A673 (cell line): ENCODE measurements at regions not wholly inside any gene's neighbourhood (a gene's known extent, or its start where the extent isn't known, plus 50 kb on each side); places are given as distances from the start of the nearest gene placed in this dataset.

ENCODE experiments used
- BruUV-seq: library from RNA; stranded (reverse); fragments of 400-500 nt; replicated peaks from 2 replicates; lab custom pipeline; 2021; lab: Mats Ljungman, UMichigan
- CTCF ChIA-PET: fragments of 300-600 bp; sonication (Branson Sonifier 250); formaldehyde crosslinking; loops from one replicate; lab custom pipeline; 2022; ENCODE audit warnings: antibody characterized with exemption; lab: Charles Lee
- POLR2A ChIA-PET: fragments of 300-600 bp; sonication (Branson Sonifier 250); formaldehyde crosslinking; loops from one replicate; lab custom pipeline; 2022; ENCODE audit warnings: antibody characterized with exemption; ENCODE audit not compliant: low non-redundant PET; lab: Charles Lee
- DNase-seq: peaks from one replicate; pipeline ENCODE4 v3.0.0-alpha.2; 2015; ENCODE audit warnings: low spot score
- H3K27ac ChIP-seq: fragments of 200-600 bp; sonication (generic); 2 replicates; pipeline ENCODE4 v1.5.1; 2016; ENCODE audit warnings: mixed run types, low read depth, mild to moderate bottlenecking, mixed read lengths, antibody characterized with exemption, low read length; ENCODE audit not compliant: poor library complexity, severe bottlenecking
- H3K27me3 ChIP-seq: fragments of 200-600 bp; sonication (generic); replicated peaks from 2 replicates; pipeline ENCODE4 v1.6.1; 2017; ENCODE audit warnings: mixed run types, low read depth, mild to moderate bottlenecking, mixed read lengths, antibody characterized with exemption, low read length; ENCODE audit not compliant: insufficient read depth, poor library complexity
- H3K36me3 ChIP-seq: fragments of 200-600 bp; sonication (generic); 2 replicates; pipeline ENCODE4 v1.6.1; 2016; ENCODE audit warnings: mixed run types, mild to moderate bottlenecking, mixed read lengths, antibody characterized with exemption, low read length; ENCODE audit not compliant: insufficient read depth, poor library complexity, severe bottlenecking
- H3K4me1 ChIP-seq: fragments of 200-600 bp; sonication (generic); 2 replicates; pipeline ENCODE4 v1.6.1; 2017; ENCODE audit warnings: mixed run types, mild to moderate bottlenecking, mixed read lengths, antibody characterized with exemption, low read length; ENCODE audit not compliant: insufficient read depth, poor library complexity, severe bottlenecking
- H3K4me3 ChIP-seq: fragments of 200-600 bp; sonication (generic); 2 replicates; pipeline ENCODE4 v1.5.1; 2016; ENCODE audit warnings: low read depth, mixed run types, mild to moderate bottlenecking, mixed read lengths, low read length; ENCODE audit not compliant: poor library complexity, severe bottlenecking
- H3K9me3 ChIP-seq: fragments of 200-600 bp; sonication (generic); 2 replicates; pipeline ENCODE4 v1.6.1; 2016; ENCODE audit warnings: mixed run types, low read depth, mild to moderate bottlenecking, mixed read lengths, antibody characterized with exemption, low read length; ENCODE audit not compliant: poor library complexity, severe bottlenecking
- EZH2 ChIP-seq: fragments of 200-600 bp; sonication (generic); IDR thresholded peaks from 2 replicates; pipeline ENCODE4 v1.6.1; 2017; ENCODE audit warnings: borderline replicate concordance, low read depth, mild to moderate bottlenecking, mixed read lengths, antibody characterized with exemption, low read length; ENCODE audit not compliant: poor library complexity, severe bottlenecking
- intact Hi-C: fragments of 100-400 bp; cut with micrococcal nuclease; formaldehyde crosslinking; loops from one replicate; pipeline ENCODE4 v1.10.0; 2022; ENCODE audit not compliant: unreplicated experiment
- TF ChIP-seq, protein P1 (sequence below): fragments of 300-800, 200-600 bp; sonication (generic); conservative IDR thresholded peaks from 2 replicates; pipeline ENCODE4 v1.5.1; 2017; ENCODE audit warnings: low read depth, mild to moderate bottlenecking, antibody characterized with exemption, low read length, moderate library complexity, mixed read lengths

- Histone ChIP-seq H3K4me3 (peak overlapping the region; percentile 11), H3K27ac (no peak overlapping the region), H3K4me1 (peaks cover 5% of the 10 kb centered on the region), H3K27me3 (no peaks in the 10 kb centered on the region), H3K36me3 (no peaks in the 10 kb centered on the region), H3K9me3 (no peaks in the 10 kb centered on the region)
- TF ChIP-seq, protein P1, sequence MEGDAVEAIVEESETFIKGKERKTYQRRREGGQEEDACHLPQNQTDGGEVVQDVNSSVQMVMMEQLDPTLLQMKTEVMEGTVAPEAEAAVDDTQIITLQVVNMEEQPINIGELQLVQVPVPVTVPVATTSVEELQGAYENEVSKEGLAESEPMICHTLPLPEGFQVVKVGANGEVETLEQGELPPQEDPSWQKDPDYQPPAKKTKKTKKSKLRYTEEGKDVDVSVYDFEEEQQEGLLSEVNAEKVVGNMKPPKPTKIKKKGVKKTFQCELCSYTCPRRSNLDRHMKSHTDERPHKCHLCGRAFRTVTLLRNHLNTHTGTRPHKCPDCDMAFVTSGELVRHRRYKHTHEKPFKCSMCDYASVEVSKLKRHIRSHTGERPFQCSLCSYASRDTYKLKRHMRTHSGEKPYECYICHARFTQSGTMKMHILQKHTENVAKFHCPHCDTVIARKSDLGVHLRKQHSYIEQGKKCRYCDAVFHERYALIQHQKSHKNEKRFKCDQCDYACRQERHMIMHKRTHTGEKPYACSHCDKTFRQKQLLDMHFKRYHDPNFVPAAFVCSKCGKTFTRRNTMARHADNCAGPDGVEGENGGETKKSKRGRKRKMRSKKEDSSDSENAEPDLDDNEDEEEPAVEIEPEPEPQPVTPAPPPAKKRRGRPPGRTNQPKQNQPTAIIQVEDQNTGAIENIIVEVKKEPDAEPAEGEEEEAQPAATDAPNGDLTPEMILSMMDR: no peak
- TF ChIP-seq EZH2: no peak
- POLR2A ChIA-PET: interaction anchor here (0.5 to 0.7 kb wide), 3 partner anchors 50 to 439 kb away, joined by 3 to 5 read pairs (median 4); no protein-coding TSS in a partner anchor
- intact Hi-C loops: no loop called here
- TSS peak; percentile 89 for BruUV-seq
- DNase-seq: peak; percentile 89
- CTCF ChIA-PET: interaction anchor here (0.6 to 1.5 kb wide), 4 partner anchors 9 to 405 kb away, joined by 3 to 5 read pairs (median 4); no protein-coding TSS in a partner anchor
These were observed 209.9 kb downstream of the TFCP2L1 start for GRCh38 chr2:121075006-121075551.

DNA sequence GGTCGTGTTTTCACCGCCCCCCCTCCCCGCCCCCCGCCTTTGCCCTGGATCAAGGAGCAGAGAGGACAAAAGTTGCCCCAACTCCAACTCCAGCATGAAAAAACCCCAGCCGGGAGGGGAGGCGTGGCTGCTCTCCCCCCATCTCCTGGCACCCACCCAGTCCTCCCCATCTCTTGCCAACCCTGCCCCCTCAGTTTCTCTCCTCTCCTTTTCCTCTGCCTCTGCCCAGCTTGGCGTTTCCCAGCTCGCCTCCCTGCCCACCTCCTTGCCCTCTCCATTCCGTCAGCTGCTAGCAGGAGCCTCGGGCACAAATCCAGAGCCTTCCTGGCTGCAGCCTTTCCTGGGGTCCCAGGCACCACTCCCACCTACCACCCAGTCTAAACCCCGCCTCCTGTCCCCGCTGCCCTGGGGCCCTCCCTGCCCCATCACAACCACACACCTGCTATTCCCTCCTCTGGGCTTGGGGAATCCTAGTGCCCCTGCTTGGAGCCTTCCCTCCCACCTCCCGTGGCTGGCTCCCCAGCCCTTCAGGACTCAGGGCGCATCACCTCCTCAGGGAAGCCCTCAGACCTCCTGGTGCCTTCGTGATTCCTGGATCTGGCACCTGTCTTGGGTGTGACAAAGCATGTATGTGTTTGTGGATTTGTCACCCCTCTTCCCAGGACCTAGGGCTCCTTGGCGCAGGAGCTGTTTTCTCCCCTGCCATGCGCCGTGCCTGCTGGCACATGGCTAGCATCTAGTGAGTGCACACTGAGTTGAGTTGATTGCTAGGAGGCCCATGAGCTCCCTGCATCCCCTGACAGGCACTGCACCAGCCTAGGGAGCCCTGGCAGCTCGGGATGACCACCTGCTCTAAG lies 209.1 kb downstream of the TFCP2L1 start:
- intact Hi-C loops: no loop called here
- Histone ChIP-seq H3K4me1 (peaks cover 5% of the 10 kb centered on the region), H3K9me3 (no peaks in the 10 kb centered on the region), H3K4me3 (peak overlapping the region; percentile 11), H3K27me3 (no peaks in the 10 kb centered on the region), H3K27ac (no peak overlapping the region), H3K36me3 (no peaks in the 10 kb centered on the region)
- BruUV-seq: no TSS peak
- no peak for DNase-seq
- ChIA-PET CTCF (interaction anchor here (0.5 to 1.5 kb wide), 6 partner anchors 9 to 676 kb away, joined by 3 to 11 read pairs (median 4); no protein-coding TSS in a partner anchor), POLR2A (interaction anchor here (0.7 kb wide), 1 partner anchor 49 kb away, joined by 5 read pairs; no protein-coding TSS in a partner anchor)
- TF ChIP-seq EZH2: no peak
- TF ChIP-seq, protein P1: no peak

DNA sequence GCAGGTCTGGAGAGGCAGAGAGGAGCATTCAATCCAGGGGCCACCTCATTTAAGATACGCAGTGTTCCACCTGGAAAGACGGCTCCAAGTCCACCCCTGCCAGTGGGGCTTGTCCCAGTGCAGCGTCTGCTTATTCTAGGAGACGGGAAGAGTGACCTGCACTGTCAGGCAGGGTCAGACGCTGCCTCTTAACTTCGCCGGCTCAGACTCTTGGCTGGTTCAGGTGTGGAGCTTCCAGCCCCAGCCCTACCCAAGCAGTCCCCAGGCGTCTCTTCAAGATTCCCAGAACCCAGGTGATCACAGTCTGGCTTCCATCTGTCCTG lies 208.5 kb downstream of the TFCP2L1 start:
- ChIA-PET CTCF (interaction anchor here (0.5 kb wide), 1 partner anchor 9 kb away, joined by 4 read pairs; no protein-coding TSS in a partner anchor), POLR2A (no interaction called here)
- no peak for DNase-seq
- peaks cover 5% of the 10 kb centered on the region for H3K4me1 ChIP-seq
- no peak overlapping the region for H3K4me3 ChIP-seq
- no peak for TF ChIP-seq EZH2
- TF ChIP-seq, protein P1: no peak
- H3K9me3 ChIP-seq: no peaks in the 10 kb centered on the region
- BruUV-seq: no TSS peak
- H3K36me3 ChIP-seq: no peaks in the 10 kb centered on the region
- H3K27me3 ChIP-seq: no peaks in the 10 kb centered on the region
- H3K27ac ChIP-seq: no peak overlapping the region
- intact Hi-C loops: no loop called here
